HG03175 (cell line): ENCODE measurements at regions not wholly inside any gene's neighbourhood (a gene's known extent, or its start where the extent isn't known, plus 50 kb on each side); places are given as distances from the start of the nearest gene placed in this dataset.
"Not testable (repeated sequence)": the region's sequence is repeated elsewhere in the genome, so short reads cannot be mapped to it uniquely, and the experiment has no call there.

Source experiments
- ATAC-seq: cut with Tn5 transposase; IDR thresholded peaks from one replicate; pipeline ENCODE4 v1.9.1; 2021; ENCODE audit warnings: mild to moderate bottlenecking, moderate library complexity; ENCODE audit not compliant: unreplicated experiment

GRCh38 chr11:115636753-115637527, 132.7 kb upstream of the CADM1 start:
- ATAC-seq: no peak

GRCh38 chr11:115633977-115634376, 129.8 kb upstream of the CADM1 start:
- ATAC-seq: not testable (repeated sequence)

GRCh38 chr11:115632061-115632460, 127.8 kb upstream of the CADM1 start:
- no peak for ATAC-seq

- no peak for ATAC-seq
Measured at GRCh38 chr11:115631609-115632008, 127.4 kb upstream of the CADM1 start.

GRCh38 chr11:115630214-115630613, 126.0 kb upstream of the CADM1 start:
- no peak for ATAC-seq

GRCh38 chr11:115629456-115630015, 125.3 kb upstream of the CADM1 start:
- ATAC-seq: no peak

- no peak for ATAC-seq
Measured at GRCh38 chr11:115627666-115628460, 123.6 kb upstream of the CADM1 start.

- no peak for ATAC-seq
Measured at GRCh38 chr11:115627071-115627470, 122.9 kb upstream of the CADM1 start.

GRCh38 chr11:115626414-115626813, 122.2 kb upstream of the CADM1 start:
- no peak for ATAC-seq

- ATAC-seq: no peak
Measured at GRCh38 chr11:115625502-115625901, 121.3 kb upstream of the CADM1 start.

- ATAC-seq: no peak
Measured at GRCh38 chr11:115624065-115624464, 119.8 kb upstream of the CADM1 start.

GRCh38 chr11:115623021-115623451, 118.8 kb upstream of the CADM1 start:
- ATAC-seq: no peak

- no peak for ATAC-seq
Measured at GRCh38 chr11:115618428-115618827, 114.2 kb upstream of the CADM1 start.

GRCh38 chr11:115617767-115618166, 113.6 kb upstream of the CADM1 start:
- no peak for ATAC-seq

GRCh38 chr11:115616971-115617370, 112.8 kb upstream of the CADM1 start:
- no peak for ATAC-seq

- ATAC-seq: no peak
Measured at GRCh38 chr11:115613986-115614632, 109.9 kb upstream of the CADM1 start.

- ATAC-seq: no peak
Measured at GRCh38 chr11:115613004-115613403, 108.8 kb upstream of the CADM1 start.

GRCh38 chr11:115612046-115612730, 108.0 kb upstream of the CADM1 start:
- ATAC-seq: no peak

- no peak for ATAC-seq
Measured at GRCh38 chr11:115611343-115611742, 107.1 kb upstream of the CADM1 start.

GRCh38 chr11:115610908-115611307, 106.7 kb upstream of the CADM1 start:
- no peak for ATAC-seq

GRCh38 chr11:115610234-115610633, 106.0 kb upstream of the CADM1 start:
- not testable (repeated sequence) for ATAC-seq
